BE2C (cell line): ENCODE measurements at regions not wholly inside any gene's neighbourhood (a gene's known extent, or its start where the extent isn't known, plus 50 kb on each side); places are given as distances from the start of the nearest gene placed in this dataset.
A peak's percentile ranks its signal among the peaks of the same experiment; 100 is the strongest.

ENCODE experiments used
- DNase-seq: peaks from one replicate; pipeline ENCODE4 v3.0.0-alpha.2; 2020
- H3K27me3 ChIP-seq: fragments of 250-450 bp; sonication (Bioruptor Pico); 2 replicates; pipeline ENCODE4 v1.5.1; 2020; ENCODE audit warnings: mild to moderate bottlenecking
- H3K36me3 ChIP-seq: fragments of 250-450 bp; sonication (Bioruptor Pico); 2 replicates; pipeline ENCODE4 v1.5.1; 2020; ENCODE audit warnings: mild to moderate bottlenecking
- H3K4me1 ChIP-seq: fragments of 250-450 bp; sonication (Bioruptor Pico); 2 replicates; pipeline ENCODE4 v1.5.1; 2020
- H3K4me3 ChIP-seq: 2 replicates; pipeline ENCODE4 v1.5.1; 2011; ENCODE audit warnings: low read depth, low read length
- H3K9me3 ChIP-seq: fragments of 250-450 bp; sonication (Bioruptor Pico); 2 replicates; pipeline ENCODE4 v1.5.1; 2020
- CTCF ChIP-seq: IDR thresholded peaks from 2 replicates; pipeline ENCODE4 v1.5.1; 2012; ENCODE audit warnings: mild to moderate bottlenecking, low read depth, low read length

- TF ChIP-seq CTCF: no peak
- no peak overlapping the region for H3K4me3 ChIP-seq
- no peaks in the 10 kb centered on the region for H3K36me3 ChIP-seq
- no peak for DNase-seq
- H3K4me1 ChIP-seq: no peaks in the 10 kb centered on the region
- H3K9me3 ChIP-seq: no peaks in the 10 kb centered on the region
- H3K27me3 ChIP-seq: no peaks in the 10 kb centered on the region
Observed at GRCh38 chr5:20494706-20495105, 506.7 kb upstream of the CDH18 start.

DNA sequence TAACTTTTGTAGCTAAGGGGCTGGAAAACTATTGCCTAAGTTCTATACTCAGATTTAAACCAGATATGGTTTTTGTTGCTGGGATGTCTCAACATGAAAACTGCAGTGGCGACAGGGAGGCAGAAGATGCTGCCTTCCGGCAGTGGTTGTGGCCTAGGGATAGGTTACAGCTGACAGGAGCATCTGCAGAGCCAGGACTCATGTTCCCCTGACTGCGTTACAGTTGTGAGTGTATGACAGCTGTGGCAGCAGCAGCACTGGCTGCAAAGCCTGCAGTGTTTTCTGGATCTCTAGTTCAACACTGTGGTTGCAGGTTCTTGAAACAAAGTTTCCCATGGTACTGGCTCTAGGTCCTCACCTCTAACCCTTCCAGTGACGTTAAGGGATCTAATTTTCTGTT is 498.8 kb upstream of the CDH18 start:
- Histone ChIP-seq H3K9me3 (no peaks in the 10 kb centered on the region), H3K36me3 (no peaks in the 10 kb centered on the region), H3K27me3 (no peaks in the 10 kb centered on the region), H3K4me3 (no peak overlapping the region), H3K4me1 (no peaks in the 10 kb centered on the region)
- DNase-seq: peak; percentile 38
- TF ChIP-seq CTCF: no peak

GRCh38 chr5:20476016-20476415 is 488.0 kb upstream of the CDH18 start:
- H3K4me1 ChIP-seq: no peaks in the 10 kb centered on the region
- no peak for DNase-seq
- H3K4me3 ChIP-seq: no peak overlapping the region
- TF ChIP-seq CTCF: no peak
- no peaks in the 10 kb centered on the region for H3K27me3 ChIP-seq
- no peaks in the 10 kb centered on the region for H3K36me3 ChIP-seq
- H3K9me3 ChIP-seq: no peaks in the 10 kb centered on the region

DNA sequence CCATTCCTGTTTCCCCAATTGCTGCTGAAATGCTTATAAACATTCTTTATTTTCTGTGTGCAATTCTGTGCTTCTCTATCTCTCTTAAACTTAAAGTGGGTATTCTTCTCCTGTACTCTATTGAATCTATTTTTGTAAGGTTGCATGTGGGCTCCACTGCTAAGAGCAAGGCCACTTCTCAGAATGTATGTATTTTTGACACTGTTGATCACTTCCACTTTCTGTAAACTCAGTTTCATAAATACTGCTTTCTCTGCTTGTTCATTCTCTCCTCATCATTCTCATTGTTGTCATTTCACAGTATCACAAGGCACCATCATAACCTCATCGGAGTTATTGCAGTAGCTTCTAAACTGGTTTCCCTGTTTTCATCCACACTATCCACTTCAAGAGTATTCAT is 483.0 kb upstream of the CDH18 start:
- TF ChIP-seq CTCF: no peak
- DNase-seq: no peak
- Histone ChIP-seq H3K9me3 (no peaks in the 10 kb centered on the region), H3K27me3 (no peaks in the 10 kb centered on the region), H3K4me3 (no peak overlapping the region), H3K36me3 (no peaks in the 10 kb centered on the region), H3K4me1 (no peaks in the 10 kb centered on the region)

DNA sequence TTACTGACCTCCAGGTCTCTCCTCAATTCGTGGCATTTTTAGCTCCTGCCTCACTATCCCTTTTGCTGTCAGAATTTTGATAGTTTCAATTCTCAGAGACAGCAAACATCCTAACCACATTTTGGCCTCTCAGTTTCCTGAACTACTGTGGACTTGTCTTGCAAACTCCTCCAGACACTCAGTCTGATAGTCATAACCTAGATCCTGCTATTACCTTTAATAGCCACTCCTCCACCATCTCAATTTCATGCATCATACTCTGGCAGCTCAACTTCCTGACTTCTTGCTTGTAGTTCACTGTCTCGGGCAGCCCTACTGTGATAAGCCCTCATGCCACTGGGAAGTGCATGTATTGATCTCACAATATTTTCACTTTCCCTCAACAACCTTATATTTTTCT is 481.8 kb upstream of the CDH18 start:
- DNase-seq: no peak
- no peak for TF ChIP-seq CTCF
- no peaks in the 10 kb centered on the region for H3K4me1 ChIP-seq
- H3K9me3 ChIP-seq: no peaks in the 10 kb centered on the region
- H3K36me3 ChIP-seq: no peaks in the 10 kb centered on the region
- H3K4me3 ChIP-seq: no peak overlapping the region
- H3K27me3 ChIP-seq: no peaks in the 10 kb centered on the region

GRCh38 chr5:20469390-20469789 is 481.4 kb upstream of the CDH18 start:
- Histone ChIP-seq H3K4me1 (no peaks in the 10 kb centered on the region), H3K27me3 (no peaks in the 10 kb centered on the region), H3K36me3 (no peaks in the 10 kb centered on the region), H3K9me3 (no peaks in the 10 kb centered on the region), H3K4me3 (no peak overlapping the region)
- DNase-seq: no peak
- TF ChIP-seq CTCF: no peak
